Tibial artery (tissue), 4 donors: ENCODE measurements at regions not wholly inside any gene's neighbourhood (a gene's known extent, or its start where the extent isn't known, plus 50 kb on each side); places are given as distances from the start of the nearest gene placed in this dataset.

Experiments
- DNase-seq, 2 donors: peaks; one replicate each; pipeline ENCODE4 v3.0.0-alpha.2; 2019
- H3K27ac ChIP-seq, 2 donors: fragments of 200-600 bp; sonication (generic) in 1 of 2; 1 replicate in 1 of 2; 2 replicates in 1 of 2; pipeline ENCODE4 v1.5.1; 2018 to 2019; ENCODE audit warnings: mild to moderate bottlenecking in 1 of 2
- H3K27me3 ChIP-seq, 2 donors: fragments of 200-600 bp; sonication (generic) in 1 of 2; one replicate each; pipeline versions ENCODE4 v1.5.1 to v1.6.0; 2016 to 2019
- H3K36me3 ChIP-seq, 3 donors: fragments of 200-600 bp; sonication (generic) in 2 of 3; one replicate each; pipeline ENCODE4 v1.5.1; 2016 to 2019; ENCODE audit warnings: mild to moderate bottlenecking in 2 of 3
- H3K4me1 ChIP-seq, 4 donors: fragments of 200-600 bp; sonication (generic) in 2 of 4; 1 replicate in 3 of 4; 2 replicates in 1 of 4; pipeline ENCODE4 v1.5.1; 2016 to 2019
- H3K4me3 ChIP-seq, 2 donors: fragments of 200-600 bp; sonication (generic) in 1 of 2; 1 replicate in 1 of 2; 2 replicates in 1 of 2; pipeline ENCODE4 v1.5.1; 2018 to 2019; ENCODE audit warnings: mild to moderate bottlenecking in 2 of 2
- H3K9me3 ChIP-seq, 3 donors: fragments of 200-600 bp; sonication (generic) in 1 of 3; one replicate each; pipeline ENCODE4 v1.5.1; 2016 to 2019
- intact Hi-C: fragments of 100-400 bp; cut with DNase I; formaldehyde crosslinking; loops from one replicate; pipeline ENCODE4 v1.15.0; 2023; ENCODE audit warnings: low total_unique reads
- TF ChIP-seq, protein P1 (sequence below), 2 experiments: fragments of 200-600 bp in 1 of 2; fragments of 450-650 bp in 1 of 2; IDR thresholded peaks; one replicate each; pipeline ENCODE4 v1.5.1; 2017 to 2019; ENCODE audit warnings: antibody characterized with exemption in 2 of 2, mild to moderate bottlenecking in 1 of 2, moderate library complexity in 1 of 2

DNA sequence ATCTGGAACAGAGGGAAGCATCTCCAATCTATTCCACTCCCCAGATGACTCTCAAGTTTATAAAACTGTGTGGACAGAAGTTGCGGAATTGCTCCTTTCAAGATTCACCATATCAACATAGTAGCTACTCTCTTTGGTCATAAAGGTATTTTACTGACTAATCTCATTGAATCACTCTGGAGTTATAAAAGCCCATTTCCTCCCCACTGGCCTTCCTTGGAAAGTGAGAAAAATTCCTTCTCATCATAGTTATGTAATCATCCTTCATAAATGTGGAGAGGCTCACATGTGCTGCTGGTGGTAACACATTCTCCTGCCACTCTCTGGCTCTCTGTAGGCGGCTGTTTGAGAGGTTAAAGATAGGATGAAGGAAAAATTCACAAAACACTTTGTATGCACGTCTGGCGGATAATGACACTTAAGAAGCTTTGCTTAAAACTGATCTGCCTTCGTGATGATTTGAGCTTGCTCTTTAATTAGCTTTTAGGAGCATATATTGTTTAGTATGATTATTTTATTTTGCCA lies 1034.0 kb upstream of the EEF2KMT start:
- H3K4me1 ChIP-seq, result no peaks in the 10 kb centered on the region
- H3K9me3 ChIP-seq, result no peaks in the 10 kb centered on the region
- H3K27me3 ChIP-seq, result no peaks in the 10 kb centered on the region
- H3K36me3 ChIP-seq, result no peaks in the 10 kb centered on the region
- H3K27ac ChIP-seq, result no peak overlapping the region
- TF ChIP-seq, protein P1, sequence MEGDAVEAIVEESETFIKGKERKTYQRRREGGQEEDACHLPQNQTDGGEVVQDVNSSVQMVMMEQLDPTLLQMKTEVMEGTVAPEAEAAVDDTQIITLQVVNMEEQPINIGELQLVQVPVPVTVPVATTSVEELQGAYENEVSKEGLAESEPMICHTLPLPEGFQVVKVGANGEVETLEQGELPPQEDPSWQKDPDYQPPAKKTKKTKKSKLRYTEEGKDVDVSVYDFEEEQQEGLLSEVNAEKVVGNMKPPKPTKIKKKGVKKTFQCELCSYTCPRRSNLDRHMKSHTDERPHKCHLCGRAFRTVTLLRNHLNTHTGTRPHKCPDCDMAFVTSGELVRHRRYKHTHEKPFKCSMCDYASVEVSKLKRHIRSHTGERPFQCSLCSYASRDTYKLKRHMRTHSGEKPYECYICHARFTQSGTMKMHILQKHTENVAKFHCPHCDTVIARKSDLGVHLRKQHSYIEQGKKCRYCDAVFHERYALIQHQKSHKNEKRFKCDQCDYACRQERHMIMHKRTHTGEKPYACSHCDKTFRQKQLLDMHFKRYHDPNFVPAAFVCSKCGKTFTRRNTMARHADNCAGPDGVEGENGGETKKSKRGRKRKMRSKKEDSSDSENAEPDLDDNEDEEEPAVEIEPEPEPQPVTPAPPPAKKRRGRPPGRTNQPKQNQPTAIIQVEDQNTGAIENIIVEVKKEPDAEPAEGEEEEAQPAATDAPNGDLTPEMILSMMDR (IDR thresholded peaks at IDR 0.05), result no peak
- no peak overlapping the region for H3K4me3 ChIP-seq
- DNase-seq, result no peak
- intact Hi-C loops, result no loop called here

DNA sequence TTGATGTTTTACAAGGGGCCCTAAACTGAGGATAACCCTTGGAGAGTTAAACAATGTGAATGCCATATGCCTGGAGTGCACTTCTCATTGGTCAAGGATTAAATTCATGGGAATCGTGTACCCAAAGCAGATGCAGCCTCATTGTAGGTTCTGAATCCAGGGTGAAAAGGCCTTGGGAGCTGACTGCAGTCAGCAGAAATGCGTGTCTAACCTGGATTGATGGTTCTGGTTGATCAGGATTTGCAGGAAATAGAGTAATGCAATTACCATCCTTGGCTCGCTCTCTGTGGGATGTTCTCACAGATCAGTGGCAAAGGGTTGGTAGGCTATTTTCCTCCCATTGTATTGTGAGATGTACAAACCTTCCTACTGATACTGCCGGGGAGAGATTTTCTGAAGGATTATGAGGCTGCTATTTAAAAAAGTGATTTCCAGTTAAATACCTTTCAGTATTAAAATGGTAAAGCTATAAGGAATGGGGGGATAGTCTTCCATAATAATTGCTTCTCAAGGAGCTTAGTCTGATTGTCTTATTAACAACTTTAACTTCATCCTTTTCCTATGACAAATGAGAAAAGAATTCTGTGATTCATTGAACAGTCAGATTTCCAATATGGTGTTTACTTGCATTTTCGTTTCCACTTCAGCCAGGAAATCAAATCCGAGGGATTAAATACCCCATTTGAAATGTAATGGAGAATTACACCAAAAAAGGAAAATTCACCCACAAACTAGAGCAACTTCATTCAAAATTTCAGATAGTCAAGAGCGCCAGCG lies 1028.1 kb upstream of the EEF2KMT start:
- DNase-seq, result no peak
- intact Hi-C loops, result no loop called here

DNA sequence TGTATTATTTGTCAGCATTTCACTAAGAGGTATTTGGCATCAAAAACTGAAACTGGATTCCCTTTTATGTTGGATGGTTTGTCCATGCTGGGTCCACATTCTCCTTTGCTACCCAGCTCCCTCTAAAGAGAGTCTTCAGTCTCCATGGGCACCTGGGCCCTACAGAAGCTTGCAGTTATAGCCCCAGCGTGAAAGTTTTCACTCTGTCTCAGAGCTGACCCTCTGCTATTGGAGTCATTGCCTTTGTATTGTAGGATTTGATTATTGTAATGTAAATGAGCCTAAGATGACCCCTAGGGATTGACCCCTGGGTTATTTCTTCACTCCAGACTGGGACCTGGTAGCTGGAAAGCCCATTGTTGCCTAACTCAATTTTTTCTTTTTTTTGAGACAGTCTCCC lies 1026.5 kb upstream of the EEF2KMT start:
- H3K9me3 ChIP-seq, result peaks cover 0 to 3% (median 0%) of the 10 kb centered on the region in 3 donors
- no peak overlapping the region for H3K4me3 ChIP-seq
- TF ChIP-seq, protein P1 (IDR thresholded peaks at IDR 0.05), result no peak
- H3K27ac ChIP-seq, result no peak overlapping the region
- intact Hi-C loops, result no loop called here
- H3K36me3 ChIP-seq, result no peaks in the 10 kb centered on the region
- DNase-seq, result no peak
- H3K27me3 ChIP-seq, result no peaks in the 10 kb centered on the region
- H3K4me1 ChIP-seq, result no peaks in the 10 kb centered on the region

More for the DNA sequence above, 1028.1 kb upstream of the EEF2KMT start:
- Histone ChIP-seq H3K9me3 (no peaks in the 10 kb centered on the region), H3K27me3 (no peaks in the 10 kb centered on the region), H3K36me3 (no peaks in the 10 kb centered on the region), H3K4me1 (no peaks in the 10 kb centered on the region), H3K4me3 (no peak overlapping the region), H3K27ac (no peak overlapping the region)
- TF ChIP-seq, protein P1 (IDR thresholded peaks at IDR 0.05), result no peak

DNA sequence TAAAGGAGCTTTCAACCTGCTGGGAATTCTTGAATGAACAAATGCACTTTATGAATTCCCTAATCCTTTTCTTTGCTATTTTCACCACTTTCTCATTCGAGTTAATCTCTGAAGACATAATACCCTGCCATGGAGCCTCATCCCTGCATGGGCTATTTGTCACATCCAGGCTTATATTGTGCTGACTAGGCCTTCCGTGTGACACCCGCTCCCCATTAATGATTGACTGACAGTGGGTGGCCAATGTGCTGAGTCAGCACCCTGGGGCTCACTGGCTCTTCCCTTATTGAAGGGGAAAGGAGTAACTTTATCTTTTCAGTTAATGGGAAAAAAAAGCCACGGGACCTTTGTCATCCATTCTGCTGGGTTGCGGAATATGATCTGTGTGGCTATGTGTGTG lies 1024.8 kb upstream of the EEF2KMT start:
- Histone ChIP-seq H3K9me3 (peaks cover 0 to 3% (median 0%) of the 10 kb centered on the region in 3 donors), H3K4me1 (no peaks in the 10 kb centered on the region), H3K4me3 (no peak overlapping the region), H3K27me3 (no peaks in the 10 kb centered on the region), H3K27ac (no peak overlapping the region), H3K36me3 (no peaks in the 10 kb centered on the region)
- intact Hi-C loops, result no loop called here
- TF ChIP-seq, protein P1 (IDR thresholded peaks at IDR 0.05), result no peak
- DNase-seq, result no peak

DNA sequence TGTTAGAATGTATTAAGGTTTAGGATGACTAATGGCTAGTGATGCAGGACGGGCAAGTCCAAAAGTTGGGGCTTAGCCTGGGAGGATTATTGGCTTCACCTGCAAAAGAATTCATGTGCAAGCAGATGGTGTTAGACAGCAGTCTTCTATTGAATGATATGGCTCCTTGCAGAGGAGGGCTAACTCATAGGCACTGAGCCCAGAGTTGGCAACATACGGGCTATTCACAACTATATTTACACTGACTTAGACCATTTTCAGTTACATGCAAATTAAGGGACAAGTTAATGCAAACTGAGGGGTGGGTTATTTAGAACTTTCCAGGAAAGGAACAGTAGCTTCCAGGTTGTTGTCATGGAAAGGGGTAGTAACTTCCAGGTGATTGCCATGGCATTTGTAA lies 1017.1 kb upstream of the EEF2KMT start:
- TF ChIP-seq, protein P1 (IDR thresholded peaks at IDR 0.05), result no peak
- no peak overlapping the region for H3K4me3 ChIP-seq
- no peaks in the 10 kb centered on the region for H3K27me3 ChIP-seq
- H3K27ac ChIP-seq, result no peak overlapping the region
- intact Hi-C loops, result no loop called here
- no peaks in the 10 kb centered on the region for H3K4me1 ChIP-seq
- no peaks in the 10 kb centered on the region for H3K9me3 ChIP-seq
- H3K36me3 ChIP-seq, result no peaks in the 10 kb centered on the region
- DNase-seq, result no peak
